Kidney (tissue), 13 donors: ENCODE measurements at regions not wholly inside any gene's neighbourhood (a gene's known extent, or its start where the extent isn't known, plus 50 kb on each side); places are given as distances from the start of the nearest gene placed in this dataset.

Experiments used
- DNase-seq, 5 donors: peaks; one replicate each; pipeline ENCODE4 v3.0.0-alpha.2; 2013 to 2020
- FAIRE-seq: peaks from 2 replicates; lab custom pipeline; 2012; peaks lifted over from hg19 to GRCh38; lab: Jason Lieb, UNC
- H3K27ac ChIP-seq, 2 donors: one replicate each; pipeline ENCODE4 v1.7.0; 2013; ENCODE audit warnings: low read depth in 2 of 2, low read length in 2 of 2, inconsistent platforms in 1 of 2
- H3K27me3 ChIP-seq: one replicate; pipeline ENCODE4 v1.7.1; 2013; ENCODE audit warnings: low read length, inconsistent platforms; ENCODE audit not compliant: control insufficient read depth, insufficient read depth
- H3K36me3 ChIP-seq, 3 donors: one replicate each; pipeline versions ENCODE4 v1.7.0 to v1.7.1; 2013; ENCODE audit warnings: low read length in 3 of 3, control low read depth in 1 of 3, inconsistent platforms in 1 of 3; ENCODE audit not compliant: insufficient read depth in 3 of 3, control insufficient read depth in 2 of 3
- H3K4me1 ChIP-seq, 3 donors: one replicate each; pipeline versions ENCODE4 v1.7.0 to v1.7.1; 2013; ENCODE audit warnings: low read length in 3 of 3, inconsistent platforms in 1 of 3, low read depth in 1 of 3; ENCODE audit not compliant: control insufficient read depth in 2 of 3, insufficient read depth in 2 of 3
- H3K4me3 ChIP-seq, 3 donors: one replicate each; pipeline versions ENCODE4 v1.7.0 to v1.8.1; 2013; ENCODE audit warnings: low read length in 3 of 3, control low read depth in 1 of 3, inconsistent platforms in 1 of 3
- H3K9ac ChIP-seq, 3 donors: one replicate each; pipeline versions ENCODE4 v1.7.0 to v1.7.1; 2013; ENCODE audit warnings: low read length in 3 of 3, control low read depth in 1 of 3, inconsistent platforms in 1 of 3
- H3K9me3 ChIP-seq, 3 donors: one replicate each; pipeline versions ENCODE4 v1.7.0 to v1.7.1; 2013; ENCODE audit warnings: low read length in 3 of 3, control low read depth in 1 of 3, inconsistent platforms in 1 of 3; ENCODE audit not compliant: control insufficient read depth in 2 of 3, insufficient read depth in 1 of 3
- CTCF ChIP-seq: IDR thresholded peaks from 3 replicates; pipeline ENCODE4 v1.5.1; 2012; ENCODE audit warnings: mild to moderate bottlenecking, moderate library complexity, borderline replicate concordance; ENCODE audit not compliant: insufficient read depth; ENCODE audit errors: extremely low read depth
- intact Hi-C: fragments of 100-400 bp; cut with DNase I; formaldehyde crosslinking; loops from one replicate; pipeline ENCODE4 v1.11.1; 2022
- donor health status: control.
- donor health status: control.
- donor health status: control.
- donor health status: control.
- donor health status: control.
- donor health status: DM: yes; HTN: yes; CAD: no.
- donor health status: Normal renal cell carcinoma (clear cell type).

GRCh38 chr2:4336864-4337263, 633.5 kb downstream of the DCDC2C start:
- TF ChIP-seq CTCF: no peak
- no peak for DNase-seq
- FAIRE-seq: no peak

GRCh38 chr2:4338345-4338744, 635.0 kb downstream of the DCDC2C start:
- intact Hi-C loops: no loop called here
- no peak for FAIRE-seq
- no peaks in the 10 kb centered on the region for H3K27me3 ChIP-seq

More at GRCh38 chr2:4336864-4337263, 633.5 kb downstream of the DCDC2C start:
- Histone ChIP-seq H3K4me1 (no peaks in the 10 kb centered on the region), H3K36me3 (no peaks in the 10 kb centered on the region), H3K27ac (no peak overlapping the region), H3K9ac (no peak overlapping the region), H3K9me3 (no peaks in the 10 kb centered on the region), H3K4me3 (no peak overlapping the region), H3K27me3 (no peaks in the 10 kb centered on the region)
- intact Hi-C loops: no loop called here

GRCh38 chr2:4340536-4340935, 637.2 kb downstream of the DCDC2C start:
- H3K9me3 ChIP-seq: no peaks in the 10 kb centered on the region
- no peak overlapping the region for H3K27ac ChIP-seq
- no peaks in the 10 kb centered on the region for H3K27me3 ChIP-seq
- intact Hi-C loops: no loop called here
- no peak for DNase-seq
- TF ChIP-seq CTCF: no peak
- no peaks in the 10 kb centered on the region for H3K36me3 ChIP-seq
- H3K4me1 ChIP-seq: no peaks in the 10 kb centered on the region
- no peak overlapping the region for H3K4me3 ChIP-seq
- H3K9ac ChIP-seq: no peak overlapping the region
- FAIRE-seq: no peak

More at GRCh38 chr2:4338345-4338744, 635.0 kb downstream of the DCDC2C start:
- no peak for TF ChIP-seq CTCF
- Histone ChIP-seq H3K36me3 (no peaks in the 10 kb centered on the region), H3K9me3 (no peaks in the 10 kb centered on the region), H3K4me1 (no peaks in the 10 kb centered on the region), H3K27ac (no peak overlapping the region), H3K9ac (no peak overlapping the region), H3K4me3 (no peak overlapping the region)
- no peak for DNase-seq

- intact Hi-C loops: no loop called here
- no peak for FAIRE-seq
- Histone ChIP-seq H3K9ac (no peak overlapping the region), H3K9me3 (no peaks in the 10 kb centered on the region), H3K36me3 (no peaks in the 10 kb centered on the region), H3K4me3 (no peak overlapping the region), H3K27ac (no peak overlapping the region), H3K27me3 (no peaks in the 10 kb centered on the region), H3K4me1 (no peaks in the 10 kb centered on the region)
- no peak for DNase-seq
- TF ChIP-seq CTCF: no peak
These were observed 643.3 kb downstream of the DCDC2C start for GRCh38 chr2:4346628-4347027.
